Kidney (tissue), 13 donors: ENCODE measurements at regions not wholly inside any gene's neighbourhood (a gene's known extent, or its start where the extent isn't known, plus 50 kb on each side); places are given as distances from the start of the nearest gene placed in this dataset.

Experiments
- DNase-seq, 5 donors: peaks; one replicate each; pipeline ENCODE4 v3.0.0-alpha.2; 2013 to 2020
- FAIRE-seq: peaks from 2 replicates; lab custom pipeline; 2012; peaks lifted over from hg19 to GRCh38; lab: Jason Lieb, UNC
- H3K27ac ChIP-seq, 2 donors: one replicate each; pipeline ENCODE4 v1.7.0; 2013; ENCODE audit warnings: low read depth in 2 of 2, low read length in 2 of 2, inconsistent platforms in 1 of 2
- H3K27me3 ChIP-seq: one replicate; pipeline ENCODE4 v1.7.1; 2013; ENCODE audit warnings: low read length, inconsistent platforms; ENCODE audit not compliant: control insufficient read depth, insufficient read depth
- H3K36me3 ChIP-seq, 3 donors: one replicate each; pipeline versions ENCODE4 v1.7.0 to v1.7.1; 2013; ENCODE audit warnings: low read length in 3 of 3, control low read depth in 1 of 3, inconsistent platforms in 1 of 3; ENCODE audit not compliant: insufficient read depth in 3 of 3, control insufficient read depth in 2 of 3
- H3K4me1 ChIP-seq, 3 donors: one replicate each; pipeline versions ENCODE4 v1.7.0 to v1.7.1; 2013; ENCODE audit warnings: low read length in 3 of 3, inconsistent platforms in 1 of 3, low read depth in 1 of 3; ENCODE audit not compliant: control insufficient read depth in 2 of 3, insufficient read depth in 2 of 3
- H3K4me3 ChIP-seq, 3 donors: one replicate each; pipeline versions ENCODE4 v1.7.0 to v1.8.1; 2013; ENCODE audit warnings: low read length in 3 of 3, control low read depth in 1 of 3, inconsistent platforms in 1 of 3
- H3K9ac ChIP-seq, 3 donors: one replicate each; pipeline versions ENCODE4 v1.7.0 to v1.7.1; 2013; ENCODE audit warnings: low read length in 3 of 3, control low read depth in 1 of 3, inconsistent platforms in 1 of 3
- H3K9me3 ChIP-seq, 3 donors: one replicate each; pipeline versions ENCODE4 v1.7.0 to v1.7.1; 2013; ENCODE audit warnings: low read length in 3 of 3, control low read depth in 1 of 3, inconsistent platforms in 1 of 3; ENCODE audit not compliant: control insufficient read depth in 2 of 3, insufficient read depth in 1 of 3
- CTCF ChIP-seq: IDR thresholded peaks from 3 replicates; pipeline ENCODE4 v1.5.1; 2012; ENCODE audit warnings: mild to moderate bottlenecking, moderate library complexity, borderline replicate concordance; ENCODE audit not compliant: insufficient read depth; ENCODE audit errors: extremely low read depth
- intact Hi-C: fragments of 100-400 bp; cut with DNase I; formaldehyde crosslinking; loops from one replicate; pipeline ENCODE4 v1.11.1; 2022
- donor health status: control.
- donor health status: control.
- donor health status: control.
- donor health status: control.
- donor health status: control.
- donor health status: DM: yes; HTN: yes; CAD: no.
- donor health status: Normal renal cell carcinoma (clear cell type).

- Histone ChIP-seq H3K9me3 (no peaks in the 10 kb centered on the region), H3K9ac (no peak overlapping the region), H3K36me3 (no peaks in the 10 kb centered on the region), H3K27me3 (no peaks in the 10 kb centered on the region), H3K4me1 (no peaks in the 10 kb centered on the region), H3K4me3 (no peak overlapping the region), H3K27ac (no peak overlapping the region)
- no peak for FAIRE-seq
- intact Hi-C loops: no loop called here
- peak in 2 of 5 donors; percentile 16 to 64 for DNase-seq
- TF ChIP-seq CTCF: no peak
These were observed 872.8 kb downstream of the BRD1 start for GRCh38 chr22:48954781-48955311.

GRCh38 chr22:48953830-48954229 is 873.8 kb downstream of the BRD1 start:
- no peaks in the 10 kb centered on the region for H3K36me3 ChIP-seq
- DNase-seq (no peak), FAIRE-seq (no peak)
- no peak overlapping the region for H3K27ac ChIP-seq
- no peaks in the 10 kb centered on the region for H3K9me3 ChIP-seq
- H3K9ac ChIP-seq: no peak overlapping the region
- no peaks in the 10 kb centered on the region for H3K27me3 ChIP-seq
- intact Hi-C loops: no loop called here
- no peak for TF ChIP-seq CTCF
- no peaks in the 10 kb centered on the region for H3K4me1 ChIP-seq
- no peak overlapping the region for H3K4me3 ChIP-seq

GRCh38 chr22:48953103-48953720 is 874.5 kb downstream of the BRD1 start:
- Histone ChIP-seq H3K4me1 (no peaks in the 10 kb centered on the region), H3K4me3 (no peak overlapping the region), H3K36me3 (no peaks in the 10 kb centered on the region), H3K9ac (no peak overlapping the region), H3K27me3 (no peaks in the 10 kb centered on the region), H3K27ac (no peak overlapping the region), H3K9me3 (no peaks in the 10 kb centered on the region)
- FAIRE-seq (no peak), DNase-seq (no peak)
- no peak for TF ChIP-seq CTCF
- intact Hi-C loops: no loop called here
